ENCODE measurements at regions not wholly inside any gene's neighbourhood (a gene's known extent, or its start where the extent isn't known, plus 50 kb on each side); places are given as distances from the start of the nearest gene placed in this dataset.

GRCh38 chr6:21467091-21467490 lies 126.5 kb upstream of the SOX4 start:
- Histone ChIP-seq H3K79me2 (ENCODE audit: insufficient read depth, low read length) (no peaks in the 10 kb centered on the region), H3K4me1 (ENCODE audit: insufficient read depth, low read length) (no peaks in the 10 kb centered on the region), H3K27me3 (ENCODE audit: insufficient read depth, low read length) (no peaks in the 10 kb centered on the region), H3K36me3 (ENCODE audit: insufficient read depth, low read length) (no peaks in the 10 kb centered on the region), H2AFZ (ENCODE audit: low read depth, low read length) (no peak overlapping the region), H3K9ac (ENCODE audit: low read length) (no peak overlapping the region), H3K9me3 (ENCODE audit: insufficient read depth, low read depth, low read length) (no peaks in the 10 kb centered on the region), H3K27ac (ENCODE audit: low read depth, low read length) (no peak overlapping the region), H4K20me1 (ENCODE audit: insufficient read depth, low read length) (no peaks in the 10 kb centered on the region), H3K4me2 (ENCODE audit: low read length) (no peak overlapping the region), H3K4me3 (ENCODE audit: insufficient read depth, low read depth, low read length) (no peak overlapping the region)
- Mint-ChIP-seq H3K27me3 (ENCODE audit: low read depth, unreplicated experiment) (peaks cover 3% of the 10 kb centered on the region), H3K4me3 (ENCODE audit: unreplicated experiment) (no peak overlapping the region), H3K4me1 (ENCODE audit: low read depth, unreplicated experiment) (no peaks in the 10 kb centered on the region), H3K27ac (ENCODE audit: unreplicated experiment) (no peak overlapping the region), H3K9me3 (ENCODE audit: unreplicated experiment) (no peaks in the 10 kb centered on the region), H3K36me3 (ENCODE audit: low read depth, unreplicated experiment) (no peaks in the 10 kb centered on the region)
- TF ChIP-seq CTCF (IDR thresholded peaks at IDR 0.05; ENCODE audit: insufficient read depth, low read depth, low read length): no peak
- TF ChIP-seq EZH2 (IDR thresholded peaks at IDR 0.05; ENCODE audit: insufficient read depth, low read length): no peak
- FAIRE-seq: no peak
- DNase-seq (ENCODE audit: low read depth): no peak

- Histone ChIP-seq H3K4me1 (ENCODE audit: insufficient read depth, low read length) (no peaks in the 10 kb centered on the region), H3K79me2 (ENCODE audit: insufficient read depth, low read length) (no peaks in the 10 kb centered on the region), H3K4me2 (ENCODE audit: low read length) (no peak overlapping the region), H3K4me3 (ENCODE audit: insufficient read depth, low read depth, low read length) (no peak overlapping the region), H3K36me3 (ENCODE audit: insufficient read depth, low read length) (no peaks in the 10 kb centered on the region), H3K9ac (ENCODE audit: low read length) (no peak overlapping the region), H3K27ac (ENCODE audit: low read depth, low read length) (no peak overlapping the region), H4K20me1 (ENCODE audit: insufficient read depth, low read length) (no peaks in the 10 kb centered on the region), H2AFZ (ENCODE audit: low read depth, low read length) (no peak overlapping the region), H3K27me3 (ENCODE audit: insufficient read depth, low read length) (no peaks in the 10 kb centered on the region), H3K9me3 (ENCODE audit: insufficient read depth, low read depth, low read length) (no peaks in the 10 kb centered on the region)
- no peaks in the 10 kb centered on the region for H3K9me3 Mint-ChIP-seq (ENCODE audit: unreplicated experiment)
- no peak for DNase-seq (ENCODE audit: low read depth)
- H3K27ac Mint-ChIP-seq (ENCODE audit: unreplicated experiment): no peak overlapping the region
- no peak for TF ChIP-seq CTCF (IDR thresholded peaks at IDR 0.05; ENCODE audit: insufficient read depth, low read depth, low read length)
- TF ChIP-seq EZH2 (IDR thresholded peaks at IDR 0.05; ENCODE audit: insufficient read depth, low read length): no peak
- H3K36me3 Mint-ChIP-seq (ENCODE audit: low read depth, unreplicated experiment): no peaks in the 10 kb centered on the region
- no peaks in the 10 kb centered on the region for H3K4me1 Mint-ChIP-seq (ENCODE audit: low read depth, unreplicated experiment)
- H3K4me3 Mint-ChIP-seq (ENCODE audit: unreplicated experiment): no peak overlapping the region
- H3K27me3 Mint-ChIP-seq (ENCODE audit: low read depth, unreplicated experiment): peaks cover 3% of the 10 kb centered on the region
- no peak for FAIRE-seq
Observed at GRCh38 chr6:21468461-21468860, 125.1 kb upstream of the SOX4 start.

- Histone ChIP-seq H2AFZ (ENCODE audit: low read depth, low read length) (no peak overlapping the region), H4K20me1 (ENCODE audit: insufficient read depth, low read length) (no peaks in the 10 kb centered on the region), H3K9me3 (ENCODE audit: insufficient read depth, low read depth, low read length) (no peaks in the 10 kb centered on the region), H3K27ac (ENCODE audit: low read depth, low read length) (no peak overlapping the region), H3K9ac (ENCODE audit: low read length) (no peak overlapping the region), H3K4me1 (ENCODE audit: insufficient read depth, low read length) (no peaks in the 10 kb centered on the region), H3K4me2 (ENCODE audit: low read length) (no peak overlapping the region), H3K4me3 (ENCODE audit: insufficient read depth, low read depth, low read length) (no peak overlapping the region), H3K36me3 (ENCODE audit: insufficient read depth, low read length) (no peaks in the 10 kb centered on the region), H3K79me2 (ENCODE audit: insufficient read depth, low read length) (no peaks in the 10 kb centered on the region), H3K27me3 (ENCODE audit: insufficient read depth, low read length) (no peaks in the 10 kb centered on the region)
- no peak for TF ChIP-seq CTCF (IDR thresholded peaks at IDR 0.05; ENCODE audit: insufficient read depth, low read depth, low read length)
- no peak for TF ChIP-seq EZH2 (IDR thresholded peaks at IDR 0.05; ENCODE audit: insufficient read depth, low read length)
- no peaks in the 10 kb centered on the region for H3K4me1 Mint-ChIP-seq (ENCODE audit: low read depth, unreplicated experiment)
- no peak overlapping the region for H3K27ac Mint-ChIP-seq (ENCODE audit: unreplicated experiment)
- DNase-seq (ENCODE audit: low read depth) (no peak), FAIRE-seq (no peak)
- H3K4me3 Mint-ChIP-seq (ENCODE audit: unreplicated experiment): no peak overlapping the region
- no peaks in the 10 kb centered on the region for H3K27me3 Mint-ChIP-seq (ENCODE audit: low read depth, unreplicated experiment)
- no peaks in the 10 kb centered on the region for H3K36me3 Mint-ChIP-seq (ENCODE audit: low read depth, unreplicated experiment)
- H3K9me3 Mint-ChIP-seq (ENCODE audit: unreplicated experiment): no peaks in the 10 kb centered on the region
Observed at GRCh38 chr6:21469213-21469612, 124.3 kb upstream of the SOX4 start.

Measured in astrocyte (in vitro differentiated cells and primary cell).